GM12875 (cell line): ENCODE measurements at regions not wholly inside any gene's neighbourhood (a gene's known extent, or its start where the extent isn't known, plus 50 kb on each side); places are given as distances from the start of the nearest gene placed in this dataset.
"Not testable (repeated sequence)": the region's sequence is repeated elsewhere in the genome, so short reads cannot be mapped to it uniquely, and the experiment has no call there.

Experiments used
- H3K4me3 ChIP-seq: one replicate; pipeline ENCODE4 v1.5.1; 2011; ENCODE audit warnings: low read depth, low read length, control low read depth
- TF ChIP-seq, protein P1 (sequence below): IDR thresholded peaks from 2 replicates; pipeline ENCODE4 v1.5.1; 2011; ENCODE audit warnings: low read depth, mild to moderate bottlenecking, control low read depth, inconsistent platforms, low read length, moderate library complexity, borderline replicate concordance; ENCODE audit not compliant: insufficient read depth

DNA sequence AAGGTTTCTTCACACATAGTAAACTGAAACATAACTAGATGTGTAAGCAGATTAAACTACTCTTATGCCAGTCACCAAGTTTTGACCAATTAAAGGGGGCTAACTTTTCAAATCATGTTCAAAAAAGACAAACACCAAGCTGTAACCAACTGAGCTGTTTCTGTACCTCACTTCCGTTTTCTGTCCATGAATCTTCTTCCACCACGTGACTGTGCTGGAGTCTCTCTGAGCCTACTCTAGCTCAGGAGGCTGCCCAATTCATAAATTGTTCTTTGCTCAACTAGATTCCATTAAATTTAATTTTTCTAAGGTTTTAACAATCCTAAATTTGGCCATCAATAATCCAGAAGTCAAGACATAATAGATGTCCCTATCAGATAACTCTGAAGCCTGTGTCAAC, 229.4 kb downstream of the FNDC1 start:
- TF ChIP-seq, protein P1, sequence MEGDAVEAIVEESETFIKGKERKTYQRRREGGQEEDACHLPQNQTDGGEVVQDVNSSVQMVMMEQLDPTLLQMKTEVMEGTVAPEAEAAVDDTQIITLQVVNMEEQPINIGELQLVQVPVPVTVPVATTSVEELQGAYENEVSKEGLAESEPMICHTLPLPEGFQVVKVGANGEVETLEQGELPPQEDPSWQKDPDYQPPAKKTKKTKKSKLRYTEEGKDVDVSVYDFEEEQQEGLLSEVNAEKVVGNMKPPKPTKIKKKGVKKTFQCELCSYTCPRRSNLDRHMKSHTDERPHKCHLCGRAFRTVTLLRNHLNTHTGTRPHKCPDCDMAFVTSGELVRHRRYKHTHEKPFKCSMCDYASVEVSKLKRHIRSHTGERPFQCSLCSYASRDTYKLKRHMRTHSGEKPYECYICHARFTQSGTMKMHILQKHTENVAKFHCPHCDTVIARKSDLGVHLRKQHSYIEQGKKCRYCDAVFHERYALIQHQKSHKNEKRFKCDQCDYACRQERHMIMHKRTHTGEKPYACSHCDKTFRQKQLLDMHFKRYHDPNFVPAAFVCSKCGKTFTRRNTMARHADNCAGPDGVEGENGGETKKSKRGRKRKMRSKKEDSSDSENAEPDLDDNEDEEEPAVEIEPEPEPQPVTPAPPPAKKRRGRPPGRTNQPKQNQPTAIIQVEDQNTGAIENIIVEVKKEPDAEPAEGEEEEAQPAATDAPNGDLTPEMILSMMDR: no peak

GRCh38 chr6:159397753-159398152, 228.6 kb downstream of the FNDC1 start:
- TF ChIP-seq, protein P1: no peak

More for the DNA sequence above, 229.4 kb downstream of the FNDC1 start:
- no peak overlapping the region for H3K4me3 ChIP-seq

GRCh38 chr6:159395609-159396008, 226.4 kb downstream of the FNDC1 start:
- H3K4me3 ChIP-seq: no peak overlapping the region
- TF ChIP-seq, protein P1: no peak

More at GRCh38 chr6:159397753-159398152, 228.6 kb downstream of the FNDC1 start:
- no peak overlapping the region for H3K4me3 ChIP-seq

GRCh38 chr6:159392695-159393094, 223.5 kb downstream of the FNDC1 start:
- H3K4me3 ChIP-seq: not testable (repeated sequence)

DNA sequence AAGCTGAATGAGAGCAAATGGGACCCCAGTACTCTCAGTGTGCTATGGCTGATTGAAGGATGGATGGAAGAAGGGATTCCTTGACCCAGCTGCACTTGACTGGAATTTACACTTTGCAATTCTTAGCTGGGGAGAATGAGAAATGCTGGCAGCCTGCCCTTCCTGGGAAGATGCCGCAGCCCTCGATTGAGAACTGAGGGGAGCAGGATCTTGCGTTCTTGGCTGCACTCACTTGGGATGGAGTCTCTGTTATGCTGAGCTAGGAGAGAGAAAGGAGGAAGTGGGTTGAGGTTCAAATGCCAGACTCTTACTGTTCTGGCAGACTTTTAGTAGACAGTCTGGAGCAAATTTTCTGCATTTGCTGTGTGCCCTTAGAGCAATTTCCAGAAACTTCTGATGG, 221.2 kb downstream of the FNDC1 start:
- TF ChIP-seq, protein P1: no peak

DNA sequence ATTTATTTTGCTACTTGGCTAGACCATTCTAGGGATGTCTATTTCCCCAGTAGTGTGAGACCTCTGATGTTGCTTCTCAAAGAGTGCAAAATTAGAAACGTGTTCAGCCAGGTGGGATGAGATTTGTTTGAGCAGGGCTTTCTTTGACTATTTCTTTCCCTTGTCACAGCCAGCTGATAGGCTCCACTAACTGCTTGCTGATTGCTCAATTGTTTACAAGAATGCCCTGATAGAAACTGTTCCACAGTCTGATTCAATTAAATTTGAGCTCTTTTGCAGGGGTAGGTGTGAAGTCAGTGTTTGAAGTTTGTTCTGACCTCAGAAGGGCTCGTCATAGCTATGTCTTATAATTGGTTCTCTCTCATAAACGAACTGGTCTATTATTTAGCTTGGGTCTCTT, 220.5 kb downstream of the FNDC1 start:
- TF ChIP-seq, protein P1: no peak

More for the DNA sequence above, 221.2 kb downstream of the FNDC1 start:
- no peak overlapping the region for H3K4me3 ChIP-seq

DNA sequence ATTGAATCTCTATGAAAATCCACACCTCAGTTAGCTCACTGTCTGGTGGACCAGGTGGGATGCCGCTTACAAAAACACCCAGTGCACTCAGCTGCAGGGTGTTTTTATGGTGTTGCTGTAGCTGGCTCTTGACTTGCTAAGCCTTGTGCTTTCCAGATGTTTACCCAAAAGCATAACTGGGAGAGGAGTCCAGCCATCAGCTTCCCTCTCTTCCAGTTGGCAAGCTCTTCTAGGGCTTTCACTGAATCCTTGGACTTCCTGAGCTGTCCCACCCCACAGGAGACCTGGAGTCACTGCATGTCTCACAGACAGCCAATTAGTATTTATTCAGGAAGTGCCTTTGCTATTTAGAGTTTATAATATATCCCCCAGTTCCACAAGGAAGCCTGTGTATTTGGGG, 210.9 kb downstream of the FNDC1 start:
- TF ChIP-seq, protein P1: no peak
- no peak overlapping the region for H3K4me3 ChIP-seq

More for the DNA sequence above, 220.5 kb downstream of the FNDC1 start:
- no peak overlapping the region for H3K4me3 ChIP-seq
